ENCODE measurements at regions not wholly inside any gene's neighbourhood (a gene's known extent, or its start where the extent isn't known, plus 50 kb on each side); places are given as distances from the start of the nearest gene placed in this dataset.
"Not testable (repeated sequence)": the region's sequence is repeated elsewhere in the genome, so short reads cannot be mapped to it uniquely, and the experiment has no call there.

GRCh38 chr2:104952976-104953375 lies 84.9 kb upstream of the MRPS9 start:
- Histone ChIP-seq H3K4me1 (ENCODE audit: control insufficient read depth in 1 of 2, insufficient read depth in 2 of 2, low read length in 2 of 2) (no peaks in the 10 kb centered on the region), H3K36me3 (ENCODE audit: control insufficient read depth in 1 of 2, insufficient read depth in 2 of 2, low read length in 1 of 2) (no peaks in the 10 kb centered on the region), H3K27me3 (ENCODE audit: control insufficient read depth in 1 of 2, insufficient read depth in 2 of 2, low read length in 1 of 2) (no peaks in the 10 kb centered on the region), H3K9me3 (ENCODE audit: control insufficient read depth, low read length) (no peaks in the 10 kb centered on the region), H3K4me3 (ENCODE audit: low read length in 2 of 2) (no peak overlapping the region), H3K27ac (ENCODE audit: low read depth in 1 of 2, low read length in 2 of 2) (no peak overlapping the region)
- DNase-seq (no peak), ATAC-seq (ENCODE audit: low FRiP score) (no peak)
- intact Hi-C loops (cut with DNase I): no loop called here
- 88 to 90% methylated on average over 4 of the region's 4 CpGs for WGBS, 2 donors

- intact Hi-C loops (cut with DNase I): no loop called here
- ATAC-seq (ENCODE audit: low FRiP score) (no peak), DNase-seq (no peak)
- no peaks in the 10 kb centered on the region for H3K4me1 ChIP-seq (ENCODE audit: control insufficient read depth in 1 of 2, insufficient read depth in 2 of 2, low read length in 2 of 2)
- H3K27ac ChIP-seq (ENCODE audit: low read depth in 1 of 2, low read length in 2 of 2): no peak overlapping the region
- H3K36me3 ChIP-seq (ENCODE audit: control insufficient read depth in 1 of 2, insufficient read depth in 2 of 2, low read length in 1 of 2): no peaks in the 10 kb centered on the region
- H3K9me3 ChIP-seq (ENCODE audit: control insufficient read depth, low read length): peaks cover 5% of the 10 kb centered on the region
- no peak overlapping the region for H3K4me3 ChIP-seq (ENCODE audit: low read length in 2 of 2)
- no peaks in the 10 kb centered on the region for H3K27me3 ChIP-seq (ENCODE audit: control insufficient read depth in 1 of 2, insufficient read depth in 2 of 2, low read length in 1 of 2)
Observed at GRCh38 chr2:104965900-104966299, 72.0 kb upstream of the MRPS9 start.

- no peak for ATAC-seq (ENCODE audit: low FRiP score)
- Histone ChIP-seq H3K4me3 (ENCODE audit: low read length in 2 of 2) (no peak overlapping the region), H3K27ac (ENCODE audit: low read depth in 1 of 2, low read length in 2 of 2) (no peak overlapping the region), H3K4me1 (ENCODE audit: control insufficient read depth in 1 of 2, insufficient read depth in 2 of 2, low read length in 2 of 2) (no peaks in the 10 kb centered on the region), H3K27me3 (ENCODE audit: control insufficient read depth in 1 of 2, insufficient read depth in 2 of 2, low read length in 1 of 2) (no peaks in the 10 kb centered on the region), H3K9me3 (ENCODE audit: control insufficient read depth, low read length) (peaks cover 5% of the 10 kb centered on the region), H3K36me3 (ENCODE audit: control insufficient read depth in 1 of 2, insufficient read depth in 2 of 2, low read length in 1 of 2) (no peaks in the 10 kb centered on the region)
- DNase-seq: no peak
- intact Hi-C loops (cut with DNase I): no loop called here
- 52 to 59% methylated on average over 3 of the region's 3 CpGs for WGBS, 2 donors
Observed at GRCh38 chr2:104969564-104969963, 68.3 kb upstream of the MRPS9 start.

- H3K9me3 ChIP-seq (ENCODE audit: control insufficient read depth, low read length): no peaks in the 10 kb centered on the region
- no peaks in the 10 kb centered on the region for H3K27me3 ChIP-seq (ENCODE audit: control insufficient read depth in 1 of 2, insufficient read depth in 2 of 2, low read length in 1 of 2)
- ATAC-seq (ENCODE audit: low FRiP score) (no peak), DNase-seq (no peak)
- H3K4me3 ChIP-seq (ENCODE audit: low read length in 2 of 2): no peak overlapping the region
- H3K27ac ChIP-seq (ENCODE audit: low read depth in 1 of 2, low read length in 2 of 2): no peak overlapping the region
- WGBS, 2 donors: 75 to 79% methylated on average over 3 of the region's 3 CpGs
- intact Hi-C loops (cut with DNase I): no loop called here
- no peaks in the 10 kb centered on the region for H3K4me1 ChIP-seq (ENCODE audit: control insufficient read depth in 1 of 2, insufficient read depth in 2 of 2, low read length in 2 of 2)
- H3K36me3 ChIP-seq (ENCODE audit: control insufficient read depth in 1 of 2, insufficient read depth in 2 of 2, low read length in 1 of 2): no peaks in the 10 kb centered on the region
Observed at GRCh38 chr2:104975371-104975770, 62.5 kb upstream of the MRPS9 start.

- ATAC-seq (ENCODE audit: low FRiP score): no peak
- no peak for DNase-seq
- Histone ChIP-seq H3K4me1 (ENCODE audit: control insufficient read depth in 1 of 2, insufficient read depth in 2 of 2, low read length in 2 of 2) (no peaks in the 10 kb centered on the region), H3K27ac (ENCODE audit: low read depth in 1 of 2, low read length in 2 of 2) (no peak overlapping the region), H3K27me3 (ENCODE audit: control insufficient read depth in 1 of 2, insufficient read depth in 2 of 2, low read length in 1 of 2) (no peaks in the 10 kb centered on the region), H3K36me3 (ENCODE audit: control insufficient read depth in 1 of 2, insufficient read depth in 2 of 2, low read length in 1 of 2) (no peaks in the 10 kb centered on the region), H3K4me3 (ENCODE audit: low read length in 2 of 2) (no peak overlapping the region), H3K9me3 (ENCODE audit: control insufficient read depth, low read length) (no peaks in the 10 kb centered on the region)
- WGBS, 2 donors: 76 to 78% methylated on average over 3 of the region's 3 CpGs
- intact Hi-C loops (cut with DNase I): no loop called here
Observed at GRCh38 chr2:104975851-104976250, 62.0 kb upstream of the MRPS9 start.

GRCh38 chr2:104976603-104977120 lies 61.2 kb upstream of the MRPS9 start:
- Histone ChIP-seq H3K27ac (ENCODE audit: low read depth in 1 of 2, low read length in 2 of 2) (no peak overlapping the region), H3K4me3 (ENCODE audit: low read length in 2 of 2) (no peak overlapping the region), H3K9me3 (ENCODE audit: control insufficient read depth, low read length) (peaks cover 1% of the 10 kb centered on the region), H3K27me3 (ENCODE audit: control insufficient read depth in 1 of 2, insufficient read depth in 2 of 2, low read length in 1 of 2) (peaks cover 0 to 1% of the 10 kb centered on the region in 2 donors), H3K36me3 (ENCODE audit: control insufficient read depth in 1 of 2, insufficient read depth in 2 of 2, low read length in 1 of 2) (no peaks in the 10 kb centered on the region), H3K4me1 (ENCODE audit: control insufficient read depth in 1 of 2, insufficient read depth in 2 of 2, low read length in 2 of 2) (no peaks in the 10 kb centered on the region)
- DNase-seq: no peak
- no peak for ATAC-seq (ENCODE audit: low FRiP score)
- intact Hi-C loops (cut with DNase I): no loop called here
- 66 to 70% methylated on average over 4 of the region's 4 CpGs for WGBS, 2 donors

GRCh38 chr2:104977958-104978357 lies 59.9 kb upstream of the MRPS9 start:
- Histone ChIP-seq H3K27me3 (ENCODE audit: control insufficient read depth in 1 of 2, insufficient read depth in 2 of 2, low read length in 1 of 2) (peaks cover 0 to 1% of the 10 kb centered on the region in 2 donors), H3K9me3 (ENCODE audit: control insufficient read depth, low read length) (peaks cover 1% of the 10 kb centered on the region), H3K4me1 (ENCODE audit: control insufficient read depth in 1 of 2, insufficient read depth in 2 of 2, low read length in 2 of 2) (no peaks in the 10 kb centered on the region), H3K36me3 (ENCODE audit: control insufficient read depth in 1 of 2, insufficient read depth in 2 of 2, low read length in 1 of 2) (no peaks in the 10 kb centered on the region), H3K27ac (ENCODE audit: low read depth in 1 of 2, low read length in 2 of 2) (no peak overlapping the region), H3K4me3 (ENCODE audit: low read length in 2 of 2) (no peak overlapping the region)
- intact Hi-C loops (cut with DNase I): no loop called here
- DNase-seq (no peak), ATAC-seq (ENCODE audit: low FRiP score) (no peak)
- 93 to 98% methylated on average over 1 of the region's 1 CpG for WGBS, 2 donors

- H3K4me3 ChIP-seq (ENCODE audit: low read length in 2 of 2); H3K9me3 ChIP-seq (ENCODE audit: control insufficient read depth, low read length); H3K4me1 ChIP-seq (ENCODE audit: control insufficient read depth in 1 of 2, insufficient read depth in 2 of 2, low read length in 2 of 2); H3K36me3 ChIP-seq (ENCODE audit: control insufficient read depth in 1 of 2, insufficient read depth in 2 of 2, low read length in 1 of 2); intact Hi-C loops (cut with DNase I); DNase-seq; ATAC-seq (ENCODE audit: low FRiP score); H3K27me3 ChIP-seq (ENCODE audit: control insufficient read depth in 1 of 2, insufficient read depth in 2 of 2, low read length in 1 of 2); H3K27ac ChIP-seq (ENCODE audit: low read depth in 1 of 2, low read length in 2 of 2): not testable (repeated sequence)
- WGBS, 2 donors: 60 to 64% methylated on average over 6 of the region's 6 CpGs
Observed at GRCh38 chr2:104979786-104980185, 58.1 kb upstream of the MRPS9 start.

GRCh38 chr2:104982111-104982510 lies 55.8 kb upstream of the MRPS9 start:
- Histone ChIP-seq H3K9me3 (ENCODE audit: control insufficient read depth, low read length) (peaks cover 1% of the 10 kb centered on the region), H3K27me3 (ENCODE audit: control insufficient read depth in 1 of 2, insufficient read depth in 2 of 2, low read length in 1 of 2) (peaks cover 0 to 1% of the 10 kb centered on the region in 2 donors), H3K4me3 (ENCODE audit: low read length in 2 of 2) (no peak overlapping the region), H3K36me3 (ENCODE audit: control insufficient read depth in 1 of 2, insufficient read depth in 2 of 2, low read length in 1 of 2) (no peaks in the 10 kb centered on the region), H3K4me1 (ENCODE audit: control insufficient read depth in 1 of 2, insufficient read depth in 2 of 2, low read length in 2 of 2) (no peaks in the 10 kb centered on the region), H3K27ac (ENCODE audit: low read depth in 1 of 2, low read length in 2 of 2) (no peak overlapping the region)
- no peak for ATAC-seq (ENCODE audit: low FRiP score)
- intact Hi-C loops (cut with DNase I): no loop called here
- WGBS, 2 donors: 84% methylated on average over 7 of the region's 7 CpGs
- no peak for DNase-seq
